ENCODE measurements at regions not wholly inside any gene's neighbourhood (a gene's known extent, or its start where the extent isn't known, plus 50 kb on each side); places are given as distances from the start of the nearest gene placed in this dataset.
"Not testable (repeated sequence)": the region's sequence is repeated elsewhere in the genome, so short reads cannot be mapped to it uniquely, and the experiment has no call there.

GRCh38 chr3:188021502-188022040 is 132.4 kb upstream of the LPP start:
- H3K18ac ChIP-seq (ENCODE audit: low read length): no peak overlapping the region
- no CpG with 5 or more reads among the region's 7 CpGs for WGBS (ENCODE audit: extremely low coverage, insufficient coverage, insufficient read length)
- H3K4ac ChIP-seq (ENCODE audit: low read depth, low read length): no peak overlapping the region
- H3K27ac ChIP-seq (ENCODE audit: low read depth, low read length): no peak overlapping the region
- no peak overlapping the region for H2BK5ac ChIP-seq (ENCODE audit: low read depth, low read length, poor library complexity)
- no peaks in the 10 kb centered on the region for H3K36me3 ChIP-seq (ENCODE audit: control insufficient read depth in 1 of 2, insufficient read depth in 2 of 2, low read length in 2 of 2)
- H3K23ac ChIP-seq (ENCODE audit: low read length): no peak overlapping the region
- no peak overlapping the region for H2BK12ac ChIP-seq (ENCODE audit: low read length)
- H3K79me1 ChIP-seq (ENCODE audit: low read length): no peaks in the 10 kb centered on the region
- no peak overlapping the region for H2AK5ac ChIP-seq (ENCODE audit: low read length)
- no peaks in the 10 kb centered on the region for H3K79me2 ChIP-seq (ENCODE audit: control insufficient read depth, insufficient read depth, low read length, poor library complexity)
- H3K4me1 ChIP-seq (ENCODE audit: control insufficient read depth in 1 of 2, insufficient read depth in 2 of 2, low read length in 2 of 2): no peaks in the 10 kb centered on the region
- no peak overlapping the region for H2AFZ ChIP-seq (ENCODE audit: insufficient read depth, low read length, poor library complexity)
- no peak overlapping the region for H2BK120ac ChIP-seq (ENCODE audit: insufficient read depth, low read length, poor library complexity)
- H3K9me3 ChIP-seq (ENCODE audit: insufficient read depth, low read depth, low read length): no peaks in the 10 kb centered on the region
- H3K14ac ChIP-seq (ENCODE audit: low read length): no peak overlapping the region
- H4K91ac ChIP-seq (ENCODE audit: low read depth, low read length): no peak overlapping the region
- H3K27me3 ChIP-seq (ENCODE audit: insufficient read depth, low read length): no peaks in the 10 kb centered on the region
- no peak overlapping the region for H3K4me3 ChIP-seq (ENCODE audit: low read depth, low read length)
- peak in 1 of 2 donors; percentile 14 for DNase-seq
- H3K9ac ChIP-seq (ENCODE audit: low read length): no peak overlapping the region
- H3K4me2 ChIP-seq (ENCODE audit: low read length): no peak overlapping the region
- H4K8ac ChIP-seq (ENCODE audit: low read depth, low read length): no peak overlapping the region
- H4K12ac ChIP-seq (ENCODE audit: low read depth, low read length): no peak overlapping the region

GRCh38 chr3:188022902-188023301 is 131.1 kb upstream of the LPP start:
- not testable (repeated sequence) for H3K4me2 ChIP-seq (ENCODE audit: low read length)
- no CpG with 5 or more reads among the region's 4 CpGs for WGBS (ENCODE audit: extremely low coverage, insufficient coverage, insufficient read length)

GRCh38 chr3:188025555-188025954 is 128.4 kb upstream of the LPP start:
- Histone ChIP-seq H2BK12ac (ENCODE audit: low read length) (no peak overlapping the region), H3K27ac (ENCODE audit: low read depth, low read length) (no peak overlapping the region), H2AFZ (ENCODE audit: insufficient read depth, low read length, poor library complexity) (no peak overlapping the region), H3K9ac (ENCODE audit: low read length) (no peak overlapping the region), H3K4ac (ENCODE audit: low read depth, low read length) (no peak overlapping the region), H2BK5ac (ENCODE audit: low read depth, low read length, poor library complexity) (no peak overlapping the region), H3K23ac (ENCODE audit: low read length) (no peak overlapping the region), H4K91ac (ENCODE audit: low read depth, low read length) (no peak overlapping the region), H4K8ac (ENCODE audit: low read depth, low read length) (no peak overlapping the region), H3K4me3 (ENCODE audit: low read depth, low read length) (no peak overlapping the region), H3K18ac (ENCODE audit: low read length) (no peak overlapping the region), H3K9me3 (ENCODE audit: insufficient read depth, low read depth, low read length) (no peaks in the 10 kb centered on the region), H3K79me1 (ENCODE audit: low read length) (no peaks in the 10 kb centered on the region), H2BK120ac (ENCODE audit: insufficient read depth, low read length, poor library complexity) (no peak overlapping the region), H3K36me3 (ENCODE audit: control insufficient read depth in 1 of 2, insufficient read depth in 2 of 2, low read length in 2 of 2) (no peaks in the 10 kb centered on the region), H4K12ac (ENCODE audit: low read depth, low read length) (no peak overlapping the region), H3K4me2 (ENCODE audit: low read length) (no peak overlapping the region), H3K79me2 (ENCODE audit: control insufficient read depth, insufficient read depth, low read length, poor library complexity) (no peaks in the 10 kb centered on the region), H3K4me1 (ENCODE audit: control insufficient read depth in 1 of 2, insufficient read depth in 2 of 2, low read length in 2 of 2) (no peaks in the 10 kb centered on the region), H3K27me3 (ENCODE audit: insufficient read depth, low read length) (no peaks in the 10 kb centered on the region), H2AK5ac (ENCODE audit: low read length) (no peak overlapping the region), H3K14ac (ENCODE audit: low read length) (no peak overlapping the region)
- DNase-seq: no peak
- WGBS (ENCODE audit: extremely low coverage, insufficient coverage, insufficient read length): no CpG with 5 or more reads among the region's 6 CpGs

More at GRCh38 chr3:188022902-188023301, 131.1 kb upstream of the LPP start:
- not testable (repeated sequence) for H4K8ac ChIP-seq (ENCODE audit: low read depth, low read length); H3K27me3 ChIP-seq (ENCODE audit: insufficient read depth, low read length); H2AK5ac ChIP-seq (ENCODE audit: low read length); DNase-seq; H2BK5ac ChIP-seq (ENCODE audit: low read depth, low read length, poor library complexity); H3K23ac ChIP-seq (ENCODE audit: low read length); H4K12ac ChIP-seq (ENCODE audit: low read depth, low read length); H3K9me3 ChIP-seq (ENCODE audit: insufficient read depth, low read depth, low read length); H3K79me1 ChIP-seq (ENCODE audit: low read length); H4K91ac ChIP-seq (ENCODE audit: low read depth, low read length); H2BK120ac ChIP-seq (ENCODE audit: insufficient read depth, low read length, poor library complexity); H3K4ac ChIP-seq (ENCODE audit: low read depth, low read length); H2BK12ac ChIP-seq (ENCODE audit: low read length); H3K14ac ChIP-seq (ENCODE audit: low read length); H3K9ac ChIP-seq (ENCODE audit: low read length); H3K18ac ChIP-seq (ENCODE audit: low read length); H3K79me2 ChIP-seq (ENCODE audit: control insufficient read depth, insufficient read depth, low read length, poor library complexity); H3K4me3 ChIP-seq (ENCODE audit: low read depth, low read length); H2AFZ ChIP-seq (ENCODE audit: insufficient read depth, low read length, poor library complexity); H3K4me1 ChIP-seq (ENCODE audit: control insufficient read depth in 1 of 2, insufficient read depth in 2 of 2, low read length in 2 of 2); H3K36me3 ChIP-seq (ENCODE audit: control insufficient read depth in 1 of 2, insufficient read depth in 2 of 2, low read length in 2 of 2); H3K27ac ChIP-seq (ENCODE audit: low read depth, low read length)

- Histone ChIP-seq H3K4ac (ENCODE audit: low read depth, low read length) (no peak overlapping the region), H2BK5ac (ENCODE audit: low read depth, low read length, poor library complexity) (no peak overlapping the region), H2BK12ac (ENCODE audit: low read length) (no peak overlapping the region), H3K27ac (ENCODE audit: low read depth, low read length) (no peak overlapping the region), H2AK5ac (ENCODE audit: low read length) (no peak overlapping the region), H3K4me1 (ENCODE audit: control insufficient read depth in 1 of 2, insufficient read depth in 2 of 2, low read length in 2 of 2) (no peaks in the 10 kb centered on the region), H2AFZ (ENCODE audit: insufficient read depth, low read length, poor library complexity) (no peak overlapping the region), H3K14ac (ENCODE audit: low read length) (no peak overlapping the region), H3K9me3 (ENCODE audit: insufficient read depth, low read depth, low read length) (no peaks in the 10 kb centered on the region), H4K91ac (ENCODE audit: low read depth, low read length) (no peak overlapping the region), H3K79me2 (ENCODE audit: control insufficient read depth, insufficient read depth, low read length, poor library complexity) (no peaks in the 10 kb centered on the region), H3K36me3 (ENCODE audit: control insufficient read depth in 1 of 2, insufficient read depth in 2 of 2, low read length in 2 of 2) (no peaks in the 10 kb centered on the region), H3K4me2 (ENCODE audit: low read length) (no peak overlapping the region), H3K79me1 (ENCODE audit: low read length) (no peaks in the 10 kb centered on the region), H3K23ac (ENCODE audit: low read length) (no peak overlapping the region), H3K18ac (ENCODE audit: low read length) (no peak overlapping the region), H4K8ac (ENCODE audit: low read depth, low read length) (no peak overlapping the region), H3K27me3 (ENCODE audit: insufficient read depth, low read length) (no peaks in the 10 kb centered on the region), H3K4me3 (ENCODE audit: low read depth, low read length) (no peak overlapping the region), H4K12ac (ENCODE audit: low read depth, low read length) (no peak overlapping the region), H3K9ac (ENCODE audit: low read length) (no peak overlapping the region), H2BK120ac (ENCODE audit: insufficient read depth, low read length, poor library complexity) (no peak overlapping the region)
- peak in 1 of 2 donors; percentile 10 for DNase-seq
- WGBS (ENCODE audit: extremely low coverage, insufficient coverage, insufficient read length): no CpG with 5 or more reads among the region's 3 CpGs
Measured at GRCh38 chr3:188026191-188026968, 127.6 kb upstream of the LPP start.
